NK-92 treated with Interleukin-12 subunit alpha and Interleukin-12 subunit beta, amount 100 ng/mL, for 24 hours (cell line): ENCODE measurements at regions not wholly inside any gene's neighbourhood (a gene's known extent, or its start where the extent isn't known, plus 50 kb on each side); places are given as distances from the start of the nearest gene placed in this dataset.

Experiments used
- DNase-seq: peaks from one replicate; lab custom pipeline; 2025; lab: John Stamatoyannopoulos, UW

DNA sequence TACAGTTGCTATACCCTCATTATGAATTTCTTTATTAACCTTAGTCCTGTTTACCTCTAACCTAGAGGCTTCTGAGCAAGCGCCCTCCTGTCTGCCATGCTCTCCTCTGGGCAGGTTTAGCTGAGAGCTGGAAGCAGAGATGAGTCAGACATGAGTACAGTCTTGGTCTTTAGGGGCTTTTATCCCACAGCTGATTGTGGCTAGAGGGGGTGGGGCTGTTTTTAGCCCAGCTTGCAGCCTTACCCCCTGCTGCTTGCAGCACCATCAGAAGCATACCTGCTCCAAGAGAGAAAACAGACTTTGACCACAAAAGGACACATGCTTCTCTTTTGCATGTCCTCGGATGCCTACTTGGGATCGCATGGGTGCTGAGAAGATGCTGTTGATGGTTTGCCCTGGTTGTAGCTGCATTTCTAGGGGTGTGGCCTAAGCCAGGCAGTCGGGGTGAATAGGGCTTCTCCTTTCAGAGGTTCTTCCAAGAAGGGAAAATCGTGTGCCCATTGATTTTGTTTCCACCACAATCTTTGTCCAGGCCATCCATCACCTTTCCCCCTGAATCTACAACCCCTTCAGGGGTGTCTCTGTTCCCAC, 115.0 kb upstream of the LGALSL start:
- DNase-seq, result peak; percentile 48

DNA sequence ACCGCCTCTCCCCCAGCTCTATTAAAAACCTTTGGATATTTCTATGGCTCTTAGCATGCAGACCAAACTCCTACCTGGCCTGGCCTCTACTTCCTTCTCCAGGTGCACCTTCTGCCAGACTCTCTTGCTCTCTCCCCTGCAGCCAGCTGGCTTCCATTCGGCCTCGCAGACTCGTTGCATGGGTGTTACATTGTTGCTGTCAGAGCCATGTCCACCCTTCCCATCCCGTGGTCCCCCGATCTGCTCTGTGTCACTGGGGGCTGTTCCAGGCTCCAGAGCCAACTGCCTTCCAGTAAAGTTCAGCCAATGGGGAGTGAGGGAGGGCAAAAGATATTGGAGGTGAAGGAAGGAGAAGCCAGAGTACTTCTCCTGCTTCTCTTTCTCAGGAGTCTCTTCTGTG, 112.5 kb upstream of the LGALSL start:
- DNase-seq, result no peak

DNA sequence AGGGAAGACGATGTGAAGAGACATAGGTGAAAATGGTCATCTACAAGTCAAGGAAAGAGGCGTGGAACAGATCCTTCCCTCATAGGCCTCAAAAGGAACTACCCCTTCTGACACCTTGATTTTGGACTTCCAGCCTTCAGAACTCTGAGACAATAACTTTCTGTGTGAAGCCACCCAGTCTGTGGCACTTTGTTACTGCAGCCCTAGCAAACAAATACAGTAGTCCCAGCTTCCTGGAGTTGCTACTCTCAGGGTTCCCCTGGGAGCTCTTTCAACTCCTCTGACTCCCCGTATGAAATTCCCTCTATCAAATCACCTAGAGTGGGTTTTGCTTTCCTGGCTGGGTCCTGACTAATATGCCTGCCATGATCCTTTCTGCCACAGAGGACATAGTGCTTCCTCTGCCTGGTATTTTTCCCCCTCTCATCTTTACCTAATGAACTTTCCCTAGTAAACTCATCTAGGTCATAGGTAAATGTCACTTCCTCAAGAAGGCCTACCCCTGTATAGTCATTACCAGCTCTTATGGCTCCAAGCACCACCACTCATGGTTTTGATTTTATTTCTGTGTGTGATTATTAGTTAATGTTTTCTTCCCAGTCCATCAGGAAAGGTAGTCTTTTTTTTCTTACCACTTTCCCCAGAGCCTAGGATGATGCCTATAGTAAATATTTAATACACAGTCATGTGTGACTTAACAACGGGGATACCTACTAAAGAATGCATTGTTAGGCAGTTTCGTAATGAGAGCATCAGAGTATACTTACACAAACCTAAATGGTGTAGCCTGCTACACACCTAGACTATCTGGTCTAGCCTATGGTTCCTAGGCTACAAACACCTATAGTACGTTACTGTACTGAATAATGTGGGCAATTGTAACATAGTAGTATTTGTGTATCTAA, 111.5 kb upstream of the LGALSL start:
- no peak for DNase-seq

DNA sequence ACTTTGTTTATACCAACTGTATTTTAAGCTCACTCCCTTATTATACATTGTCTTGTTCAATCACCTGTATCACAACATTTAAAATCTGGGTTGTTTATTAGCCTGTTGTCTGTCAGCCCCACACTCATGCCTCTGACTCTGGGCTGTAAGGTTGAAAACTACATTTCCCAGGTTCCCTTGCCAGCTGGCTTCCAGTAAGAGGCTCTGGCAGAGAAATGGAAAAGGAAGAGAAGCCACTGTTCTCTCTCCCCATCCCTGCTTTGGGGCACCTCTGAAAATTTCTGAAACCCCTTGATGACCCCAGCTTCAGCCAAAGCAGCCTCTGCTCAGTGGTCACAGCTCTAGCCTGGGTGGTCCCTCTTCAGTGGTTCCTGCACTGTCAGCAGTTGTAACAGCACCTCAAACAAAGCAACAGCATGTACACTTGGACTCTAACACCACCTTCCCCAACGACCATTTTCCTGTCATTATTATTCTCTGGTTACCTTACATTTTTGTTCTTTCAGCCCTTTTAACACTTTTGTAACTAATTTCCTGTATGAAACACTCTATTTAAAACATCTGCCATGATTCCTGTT, 108.9 kb upstream of the LGALSL start:
- no peak for DNase-seq

DNA sequence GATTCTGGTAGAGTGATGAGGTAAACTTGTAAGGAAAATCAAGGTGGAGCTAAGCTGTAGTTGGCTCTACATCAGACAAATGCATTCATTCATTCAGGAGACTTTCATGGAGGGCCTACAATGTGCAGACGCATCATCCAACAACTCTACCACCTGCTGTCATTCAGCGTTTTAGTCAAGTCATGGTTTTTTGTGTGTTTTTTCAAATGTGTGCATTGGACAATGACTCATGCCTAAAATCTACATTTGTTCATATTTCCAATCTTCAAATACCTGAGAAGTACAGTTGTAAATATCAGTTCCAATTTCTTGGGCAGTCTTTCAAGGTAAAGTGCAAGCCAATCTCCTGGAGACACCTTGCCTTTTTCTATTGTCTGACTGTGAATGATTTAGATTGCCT, 108.0 kb upstream of the LGALSL start:
- no peak for DNase-seq

DNA sequence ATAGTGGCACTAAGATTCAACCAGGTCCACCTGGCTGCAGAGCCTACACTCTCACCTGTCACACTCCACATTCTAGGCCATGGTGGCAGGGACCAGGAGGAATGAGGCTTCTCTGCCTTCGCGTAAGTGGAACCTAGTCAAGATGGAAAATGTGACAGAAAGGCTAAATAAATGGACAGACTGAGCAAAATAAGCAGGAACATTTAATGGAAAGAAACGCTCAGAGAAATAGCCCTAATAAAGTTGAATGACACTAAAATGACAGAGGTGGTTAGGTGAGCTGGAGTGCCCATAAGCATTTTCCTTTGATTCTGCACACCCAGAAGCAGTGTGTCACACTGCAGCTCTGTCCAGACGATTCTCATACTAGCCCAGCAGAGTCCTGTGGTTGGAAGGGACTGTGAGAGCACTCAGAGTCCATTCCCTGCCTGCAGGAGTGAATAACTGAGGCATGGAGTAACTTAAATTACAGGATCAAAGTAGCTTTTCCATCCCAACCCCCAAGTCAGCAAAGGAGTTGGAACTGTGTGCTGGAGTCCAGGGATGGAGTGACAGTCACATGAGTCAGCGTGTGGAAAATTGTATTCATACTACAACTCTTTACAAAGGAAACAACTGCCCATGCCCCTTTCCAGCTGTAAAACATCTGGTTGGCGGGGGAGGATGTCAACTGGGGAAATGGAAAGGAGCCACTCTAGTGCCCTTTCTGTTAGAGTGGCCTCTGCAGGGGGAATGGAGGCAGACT, 105.4 kb upstream of the LGALSL start:
- no peak for DNase-seq

DNA sequence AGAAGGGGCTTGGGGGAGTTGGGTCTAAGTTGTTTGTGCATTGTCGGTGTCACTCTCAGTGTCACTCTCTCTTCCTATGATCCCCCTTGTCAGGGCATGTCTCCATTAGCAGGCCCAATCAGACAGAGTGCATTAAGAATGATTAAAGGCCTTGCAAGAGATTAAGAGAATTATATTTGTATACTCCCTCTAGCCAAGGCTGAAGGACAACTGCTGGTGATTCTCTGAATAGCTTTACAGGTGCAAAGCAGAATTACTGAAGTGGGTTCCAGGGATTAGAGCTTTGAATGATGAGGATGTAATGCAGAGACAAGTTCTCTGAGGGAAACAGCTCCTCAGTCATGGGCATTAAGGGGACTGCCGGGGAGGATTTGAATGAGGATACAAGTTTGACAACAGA, 104.8 kb upstream of the LGALSL start:
- DNase-seq, result no peak

DNA sequence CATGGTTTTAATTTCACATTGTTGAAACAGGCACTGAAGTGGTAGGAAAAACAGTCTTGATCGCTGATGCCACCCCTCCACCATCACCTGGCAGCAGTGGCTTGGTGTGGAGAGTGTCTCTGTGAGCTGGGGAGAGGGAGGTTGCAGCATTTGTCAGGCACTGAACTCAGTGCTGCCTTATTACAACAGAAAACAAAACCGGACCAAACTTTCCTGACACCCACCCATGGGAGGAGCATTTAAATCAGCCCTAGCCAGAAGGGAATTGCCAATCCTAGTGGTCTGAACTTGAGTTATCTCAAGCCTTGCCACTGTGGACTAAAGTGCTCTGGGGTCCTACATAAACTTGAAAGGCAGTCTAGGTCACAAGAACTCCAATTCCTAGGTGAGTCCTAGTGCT, 103.0 kb upstream of the LGALSL start:
- DNase-seq, result no peak

DNA sequence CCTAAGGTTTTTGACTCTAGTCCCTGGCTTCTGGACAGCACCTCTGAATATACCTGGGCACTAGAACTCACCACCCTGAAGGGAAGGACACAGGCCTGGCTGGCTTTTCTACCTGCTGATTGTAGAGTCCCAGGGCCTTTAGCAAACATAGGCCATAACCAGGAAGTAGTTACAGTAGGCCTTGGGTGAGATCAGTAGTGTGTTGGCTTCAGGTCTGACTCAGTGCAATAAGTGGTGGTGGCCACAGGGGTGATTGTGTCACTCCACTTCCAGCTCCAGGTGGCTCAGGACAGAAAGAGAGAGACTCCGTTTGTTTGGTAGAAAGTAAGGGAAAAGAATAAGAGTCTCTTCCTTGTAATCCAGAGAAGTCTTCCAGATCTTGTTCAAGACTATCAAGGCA, 101.7 kb upstream of the LGALSL start:
- no peak for DNase-seq

DNA sequence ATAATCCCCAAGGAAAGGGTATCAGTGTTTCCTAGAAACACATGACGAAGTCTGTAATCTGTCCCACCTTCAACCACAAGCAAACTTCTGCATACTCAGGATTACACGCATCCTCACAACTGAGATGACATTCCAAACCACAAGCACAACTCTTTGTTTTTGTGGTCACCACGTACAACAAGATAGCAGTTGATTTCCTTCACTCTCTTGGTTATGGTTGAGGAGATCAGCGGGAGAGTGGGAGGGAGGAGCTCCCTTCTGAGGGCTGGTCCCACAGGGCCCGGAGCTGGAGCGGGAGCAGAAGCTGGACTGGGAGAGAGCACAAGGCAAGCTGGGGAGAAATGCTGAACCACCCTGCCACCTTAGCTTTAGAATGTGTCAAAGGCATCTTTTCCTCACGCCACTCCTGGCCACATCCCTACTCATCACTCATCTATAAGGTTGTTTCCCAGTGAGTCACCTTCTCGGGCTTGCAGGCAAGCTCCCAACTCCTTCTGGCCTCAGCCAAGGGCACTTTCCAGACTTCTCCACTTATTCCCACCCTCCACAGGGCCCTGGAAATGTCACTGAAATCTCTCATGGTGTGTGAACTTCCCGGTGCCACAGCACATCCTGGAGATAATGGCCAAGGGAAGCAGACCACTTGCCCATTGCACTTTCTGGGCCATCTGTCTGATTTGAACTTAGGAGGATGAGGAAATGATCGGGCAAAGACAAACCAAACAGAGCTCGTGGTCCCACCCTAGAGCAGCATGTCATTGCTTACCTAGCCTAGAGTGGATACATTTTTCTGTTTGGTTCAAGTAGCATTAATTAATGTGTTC, 98.9 kb upstream of the LGALSL start:
- no peak for DNase-seq

DNA sequence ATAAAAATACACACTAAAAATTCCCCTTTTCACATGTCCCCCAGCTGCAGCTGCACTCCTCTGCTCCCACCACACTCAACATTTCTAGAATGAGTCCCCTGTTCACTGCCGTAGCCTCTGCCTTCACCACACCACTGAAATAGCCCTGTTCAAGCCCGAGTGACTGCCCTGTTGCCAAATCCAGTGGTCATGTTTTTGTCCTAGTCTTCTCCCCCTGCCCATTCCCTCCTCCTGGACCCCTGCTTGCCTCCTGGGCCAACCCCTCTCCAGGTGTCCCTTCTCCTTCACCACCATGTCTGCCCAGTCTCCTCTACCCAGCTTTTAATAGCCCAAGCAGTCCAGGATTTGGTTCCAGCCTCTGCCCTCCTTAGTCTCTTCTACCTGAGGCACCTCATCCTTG, 97.1 kb upstream of the LGALSL start:
- DNase-seq, result no peak

DNA sequence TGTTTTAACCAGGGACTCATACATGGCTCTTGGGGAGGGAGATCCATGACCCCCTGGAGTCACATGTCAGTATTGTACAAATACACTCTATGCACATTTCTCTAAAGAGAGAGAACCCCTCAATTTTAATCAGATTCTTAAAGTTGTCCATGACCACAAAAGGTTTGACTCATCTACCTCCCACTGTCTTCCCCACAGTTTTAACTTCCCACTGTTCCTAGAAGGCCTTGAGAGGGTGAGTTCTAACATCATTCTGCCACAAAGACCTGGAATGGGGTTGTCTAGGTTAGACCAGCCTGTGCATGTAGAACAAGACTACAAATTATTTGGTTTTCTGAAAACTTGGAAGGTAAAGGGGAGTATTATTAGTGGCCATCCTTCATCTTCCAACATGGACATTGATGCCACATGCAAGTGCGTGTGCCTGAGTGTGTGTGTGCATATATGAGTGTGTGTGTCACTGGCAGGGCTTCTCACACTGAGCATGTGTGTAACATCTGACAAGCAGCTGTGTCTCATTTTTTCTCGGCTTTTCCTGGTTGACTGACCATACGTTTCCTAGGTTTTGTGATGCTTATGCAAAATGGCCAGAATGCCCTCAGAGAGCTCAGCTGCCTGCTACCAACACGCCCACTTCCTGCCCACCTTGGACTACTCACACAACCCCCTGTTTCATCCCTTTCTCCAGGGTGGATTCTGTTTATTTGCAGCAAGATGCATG, 94.6 kb upstream of the LGALSL start:
- no peak for DNase-seq

DNA sequence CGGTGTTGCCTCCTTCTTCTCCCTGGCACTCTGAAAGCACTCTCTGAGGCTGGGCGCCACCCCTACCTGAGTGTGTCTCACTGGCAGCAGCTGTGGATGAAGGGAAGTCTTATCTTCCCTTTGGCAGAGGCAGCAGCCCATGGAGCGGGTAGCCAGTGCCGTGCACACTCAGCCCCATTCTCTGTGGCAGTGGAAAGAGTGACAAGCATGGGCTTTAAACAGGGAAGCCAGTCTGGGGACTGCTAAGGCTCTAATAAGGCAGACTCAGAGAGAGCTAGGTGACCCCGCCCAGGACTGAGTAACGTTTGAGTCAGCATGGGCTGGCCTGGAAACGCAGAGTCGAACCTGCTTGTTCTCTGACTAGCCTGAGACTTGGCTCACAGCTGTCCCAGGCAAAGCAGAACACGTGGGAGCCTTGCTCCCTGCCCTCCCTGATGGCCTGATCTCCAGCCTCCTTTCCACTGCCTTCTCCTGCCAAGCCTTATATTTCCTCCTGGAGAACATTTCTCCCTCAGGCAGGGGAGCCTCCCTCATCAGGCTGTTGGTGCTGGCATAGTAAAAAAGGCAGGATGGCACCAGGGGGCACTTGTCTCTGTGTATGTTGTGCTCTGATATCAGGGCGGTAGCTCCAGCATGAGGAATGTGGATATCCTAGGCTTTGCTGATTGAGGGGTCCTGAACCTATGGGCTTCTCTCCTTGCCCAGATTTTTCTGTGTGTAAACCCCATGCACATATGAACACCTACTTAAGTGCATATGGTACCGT, 93.9 kb upstream of the LGALSL start:
- no peak for DNase-seq

DNA sequence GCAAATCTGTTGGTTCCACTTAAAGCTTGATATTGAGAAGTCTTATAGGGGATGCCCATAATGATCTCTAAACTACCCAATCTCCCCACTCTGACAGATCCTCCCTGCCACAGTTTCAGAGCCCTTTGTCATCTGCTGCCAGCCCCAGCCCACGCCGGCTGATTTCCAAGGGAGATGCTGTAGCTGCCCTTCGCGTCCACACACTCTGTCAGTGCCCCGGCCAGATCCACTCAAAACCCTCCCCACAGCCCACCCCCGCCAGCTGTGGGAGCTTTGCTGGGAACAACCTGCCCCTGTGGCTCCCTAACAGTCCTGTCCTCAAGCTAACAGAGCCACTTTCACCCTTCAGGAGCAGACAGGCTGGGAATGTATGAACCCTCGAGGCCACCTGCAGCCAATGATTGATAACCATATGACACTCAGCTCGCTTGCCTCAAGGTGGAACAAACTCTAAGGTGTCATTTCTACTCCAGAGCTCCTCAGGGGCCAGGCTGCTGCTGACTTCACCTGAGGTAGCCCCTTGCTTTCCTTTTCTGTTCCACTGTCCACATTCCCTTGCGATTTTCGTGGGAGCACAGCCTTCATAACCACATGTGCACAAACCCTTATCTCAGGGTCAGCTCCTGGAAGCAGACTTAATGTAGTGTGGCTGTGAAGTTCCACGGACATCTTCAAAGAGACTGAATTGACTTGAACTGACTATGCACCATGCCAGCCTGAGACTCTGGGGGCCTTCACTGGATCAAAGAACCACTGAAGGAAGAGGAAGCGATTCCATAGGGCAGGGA, 92.6 kb upstream of the LGALSL start:
- no peak for DNase-seq

DNA sequence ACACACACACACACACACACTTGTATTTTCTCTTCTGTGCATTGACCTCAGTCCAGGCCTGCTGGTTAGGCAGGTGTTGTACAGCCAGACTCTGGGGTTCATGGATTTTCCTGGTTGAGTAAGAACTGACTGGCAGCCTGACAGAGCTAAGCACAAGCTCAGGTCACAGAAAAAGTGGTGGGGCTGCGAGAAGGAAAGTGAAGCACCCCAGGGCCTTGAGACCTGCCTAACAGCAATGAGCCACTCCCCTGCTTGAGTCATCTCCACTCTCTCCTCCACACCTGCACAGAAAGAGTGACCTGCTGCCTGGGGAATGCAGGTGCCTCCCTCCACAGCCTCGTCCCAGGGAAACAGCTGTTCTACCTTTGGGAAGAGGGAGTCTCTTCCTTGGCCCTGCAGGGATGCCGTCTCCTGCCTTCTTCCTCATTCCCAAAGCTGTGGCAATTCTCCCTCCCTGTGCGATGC, 91.4 kb upstream of the LGALSL start:
- no peak for DNase-seq

DNA sequence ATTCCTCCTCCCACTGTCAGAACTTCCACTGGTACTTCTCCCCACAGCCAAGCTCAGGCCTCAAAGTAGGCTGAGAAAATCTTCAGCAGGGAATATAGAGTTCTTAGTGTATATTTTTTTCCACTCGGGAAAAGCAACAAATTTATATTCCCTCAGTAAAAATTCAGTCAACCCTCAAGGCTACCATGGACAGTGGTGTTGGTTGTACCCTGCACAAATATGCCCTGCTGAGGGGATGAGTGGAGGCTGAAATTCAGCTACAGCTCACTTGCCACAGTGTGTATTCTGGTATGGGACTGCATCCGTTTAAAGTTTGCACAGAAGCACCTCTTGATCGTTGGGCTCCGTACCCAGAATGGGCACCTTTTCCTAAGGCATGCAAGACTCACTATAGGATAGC, 90.8 kb upstream of the LGALSL start:
- no peak for DNase-seq

DNA sequence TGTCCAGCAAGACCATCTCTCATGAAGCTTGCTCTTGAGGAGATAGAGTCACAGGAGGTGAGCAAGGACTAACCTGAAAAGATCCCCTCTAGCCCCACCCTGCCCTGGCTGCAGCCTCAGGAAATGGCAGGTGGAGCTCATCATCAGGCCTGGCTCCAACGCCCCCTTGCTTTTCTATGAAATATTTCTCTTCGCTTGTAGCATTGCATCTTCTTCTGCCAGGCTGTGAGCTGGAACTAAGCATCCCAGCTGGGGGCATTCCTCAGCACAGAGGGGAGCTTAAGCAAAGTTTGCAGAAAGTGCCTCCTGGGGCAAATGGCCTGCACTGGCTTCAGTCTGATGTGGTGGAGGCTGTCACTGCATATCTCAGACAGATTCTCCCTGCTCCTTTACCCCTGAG, 90.1 kb upstream of the LGALSL start:
- DNase-seq, result no peak

DNA sequence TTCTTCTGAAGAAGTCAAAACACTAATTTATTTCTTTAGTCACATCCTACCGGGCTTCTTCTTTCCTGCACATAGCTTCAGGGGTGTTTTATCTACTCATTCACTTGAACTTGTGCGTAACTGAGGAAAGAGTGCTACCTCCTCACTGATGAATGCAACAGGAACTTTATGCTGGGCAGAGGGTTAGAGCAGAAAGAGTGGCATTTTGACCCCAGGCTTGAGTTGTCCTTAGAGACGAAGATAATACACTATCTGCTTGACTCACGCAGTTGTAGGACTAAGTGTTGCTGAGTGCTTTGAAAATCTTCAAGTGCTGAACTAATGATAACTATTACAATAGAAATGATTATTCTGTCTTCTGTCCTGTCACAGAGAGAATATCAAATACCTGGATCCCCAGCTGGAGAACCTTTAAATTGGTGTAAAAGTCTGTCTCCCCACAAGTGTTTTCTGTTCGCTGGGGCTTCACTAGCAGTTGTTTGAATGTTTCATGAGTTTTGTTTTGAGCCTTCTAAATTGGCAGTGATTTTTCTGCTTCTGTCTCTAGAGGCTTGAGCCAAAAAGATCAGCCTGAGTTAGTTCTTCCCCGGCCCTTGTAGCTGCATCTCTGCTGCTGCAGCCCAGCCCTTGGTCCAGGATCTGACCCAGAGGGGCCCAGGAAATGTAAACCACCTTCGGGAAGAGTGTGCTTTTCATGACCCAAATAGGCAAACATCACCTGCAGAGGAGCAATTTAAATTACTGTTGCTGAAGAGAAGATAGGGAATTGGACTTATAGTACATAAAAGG, 86.3 kb upstream of the LGALSL start:
- no peak for DNase-seq

DNA sequence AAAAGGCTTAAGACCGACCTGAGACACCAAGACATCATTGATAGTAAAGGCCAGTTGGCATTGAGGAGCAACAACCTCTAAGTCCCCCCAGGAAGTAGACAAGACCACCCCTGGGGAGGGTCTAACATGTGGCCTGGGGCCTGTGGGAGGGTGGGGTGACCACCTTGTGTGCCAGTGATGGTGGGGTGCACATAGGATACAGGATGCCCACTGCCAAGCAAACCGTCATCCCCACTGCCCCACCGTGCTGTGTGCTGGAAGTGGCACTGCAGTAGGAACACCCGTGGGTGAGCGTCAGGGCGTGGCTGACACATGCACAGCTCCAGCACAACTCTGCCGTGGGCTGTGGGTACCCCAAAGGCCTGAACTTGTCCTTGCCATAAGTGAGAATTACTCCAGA, 84.3 kb upstream of the LGALSL start:
- DNase-seq, result no peak
